Nephron progenitor cell (in vitro differentiated cells): ENCODE measurements at regions not wholly inside any gene's neighbourhood (a gene's known extent, or its start where the extent isn't known, plus 50 kb on each side); places are given as distances from the start of the nearest gene placed in this dataset.
A peak's percentile ranks its signal among the peaks of the same experiment; 100 is the strongest.

Experiments
- DNase-seq: peaks from one replicate; pipeline ENCODE4 v3.0.0; 2021
- H3K27ac Mint-ChIP-seq: 2 replicates; pipeline ENCODE4 v1.8.0; 2021; ENCODE audit warnings: mild to moderate bottlenecking, moderate library complexity, mixed read lengths
- H3K27me3 Mint-ChIP-seq: 2 replicates; pipeline ENCODE4 v1.8.0; 2021; ENCODE audit warnings: mild to moderate bottlenecking, low read depth, mixed read lengths; ENCODE audit not compliant: poor library complexity
- H3K36me3 Mint-ChIP-seq: 2 replicates; pipeline ENCODE4 v1.8.0; 2021; ENCODE audit warnings: low read depth, mixed read lengths
- H3K4me1 Mint-ChIP-seq: 2 replicates; pipeline ENCODE4 v1.8.0; 2021; ENCODE audit warnings: mixed read lengths
- H3K4me3 Mint-ChIP-seq: 2 replicates; pipeline ENCODE4 v1.8.0; 2021; ENCODE audit warnings: mild to moderate bottlenecking, moderate library complexity, mixed read lengths
- H3K9me3 Mint-ChIP-seq: 2 replicates; pipeline ENCODE4 v1.8.0; 2021; ENCODE audit warnings: mild to moderate bottlenecking, moderate library complexity, mixed read lengths
- CTCF ChIP-seq: fragments of 200-600 bp; sonication (generic); IDR thresholded peaks from 2 replicates; pipeline ENCODE4 v1.5.0; 2021; ENCODE audit warnings: antibody characterized with exemption

GRCh38 chr5:16350816-16351215, 114.8 kb downstream of the ZNF622 start:
- TF ChIP-seq CTCF: no peak
- no peaks in the 10 kb centered on the region for H3K36me3 Mint-ChIP-seq
- no peak overlapping the region for H3K4me3 Mint-ChIP-seq
- peaks cover 5% of the 10 kb centered on the region for H3K9me3 Mint-ChIP-seq
- H3K27ac Mint-ChIP-seq: no peak overlapping the region
- peaks cover 2% of the 10 kb centered on the region for H3K27me3 Mint-ChIP-seq
- DNase-seq: no peak
- no peaks in the 10 kb centered on the region for H3K4me1 Mint-ChIP-seq

GRCh38 chr5:16346380-16346779, 119.2 kb downstream of the ZNF622 start:
- no peak overlapping the region for H3K4me3 Mint-ChIP-seq
- DNase-seq: no peak
- peaks cover 9% of the 10 kb centered on the region for H3K27me3 Mint-ChIP-seq
- H3K4me1 Mint-ChIP-seq: no peaks in the 10 kb centered on the region
- no peaks in the 10 kb centered on the region for H3K36me3 Mint-ChIP-seq
- H3K27ac Mint-ChIP-seq: no peak overlapping the region
- TF ChIP-seq CTCF: no peak
- H3K9me3 Mint-ChIP-seq: peaks cover 15% of the 10 kb centered on the region

- Mint-ChIP-seq H3K36me3 (no peaks in the 10 kb centered on the region), H3K27me3 (peaks cover 9% of the 10 kb centered on the region), H3K27ac (no peak overlapping the region), H3K4me3 (no peak overlapping the region), H3K9me3 (peaks cover 15% of the 10 kb centered on the region), H3K4me1 (no peaks in the 10 kb centered on the region)
- TF ChIP-seq CTCF: no peak
- DNase-seq: no peak
Measured at GRCh38 chr5:16345454-16345853, 120.1 kb downstream of the ZNF622 start.

- Mint-ChIP-seq H3K4me1 (no peaks in the 10 kb centered on the region), H3K4me3 (no peak overlapping the region), H3K27me3 (peaks cover 12% of the 10 kb centered on the region), H3K9me3 (no peaks in the 10 kb centered on the region), H3K27ac (peak overlapping the region; percentile 37), H3K36me3 (no peaks in the 10 kb centered on the region)
- no peak for TF ChIP-seq CTCF
- DNase-seq: no peak
Measured at GRCh38 chr5:16326137-16326536, 139.5 kb downstream of the ZNF622 start.

GRCh38 chr5:16321284-16321683, 141.7 kb upstream of the MARCHF11 start:
- TF ChIP-seq CTCF: no peak
- Mint-ChIP-seq H3K27me3 (peaks cover 12% of the 10 kb centered on the region), H3K9me3 (no peaks in the 10 kb centered on the region), H3K27ac (no peak overlapping the region), H3K4me3 (no peak overlapping the region), H3K36me3 (no peaks in the 10 kb centered on the region), H3K4me1 (no peaks in the 10 kb centered on the region)
- no peak for DNase-seq

GRCh38 chr5:16315501-16315900, 135.9 kb upstream of the MARCHF11 start:
- no peaks in the 10 kb centered on the region for H3K9me3 Mint-ChIP-seq
- TF ChIP-seq CTCF: no peak
- no peaks in the 10 kb centered on the region for H3K36me3 Mint-ChIP-seq
- no peak overlapping the region for H3K4me3 Mint-ChIP-seq
- no peak overlapping the region for H3K27ac Mint-ChIP-seq
- no peaks in the 10 kb centered on the region for H3K4me1 Mint-ChIP-seq
- DNase-seq: no peak
- H3K27me3 Mint-ChIP-seq: peaks cover 6% of the 10 kb centered on the region
